ENCODE measurements at regions not wholly inside any gene's neighbourhood (a gene's known extent, or its start where the extent isn't known, plus 50 kb on each side); places are given as distances from the start of the nearest gene placed in this dataset.

GRCh38 chr3:145191543-145191942 is 969.4 kb downstream of the PLOD2 start:
- Histone ChIP-seq H3K36me3 (ENCODE audit: control insufficient read depth in 3 of 3, insufficient read depth in 3 of 3, low read length in 3 of 3) (no peaks in the 10 kb centered on the region), H3K9ac (ENCODE audit: low read depth in 1 of 3, low read length in 3 of 3) (no peak overlapping the region), H3K9me3 (ENCODE audit: control insufficient read depth in 3 of 3, low read length in 3 of 3) (no peaks in the 10 kb centered on the region), H3K27ac (ENCODE audit: low read depth, low read length) (no peak overlapping the region), H3K27me3 (ENCODE audit: control insufficient read depth in 3 of 3, insufficient read depth in 3 of 3, low read length in 3 of 3) (no peaks in the 10 kb centered on the region), H3K4me3 (ENCODE audit: low read length in 3 of 3) (no peak overlapping the region), H3K4me1 (ENCODE audit: control insufficient read depth in 3 of 3, insufficient read depth in 3 of 3, low read length in 3 of 3) (no peaks in the 10 kb centered on the region)

GRCh38 chr3:145197051-145197820 is 963.7 kb downstream of the PLOD2 start:
- Histone ChIP-seq H3K9me3 (ENCODE audit: control insufficient read depth in 3 of 3, low read length in 3 of 3) (no peaks in the 10 kb centered on the region), H3K27me3 (ENCODE audit: control insufficient read depth in 3 of 3, insufficient read depth in 3 of 3, low read length in 3 of 3) (no peaks in the 10 kb centered on the region), H3K9ac (ENCODE audit: low read depth in 1 of 3, low read length in 3 of 3) (no peak overlapping the region), H3K27ac (ENCODE audit: low read depth, low read length) (no peak overlapping the region), H3K4me3 (ENCODE audit: low read length in 3 of 3) (no peak overlapping the region), H3K36me3 (ENCODE audit: control insufficient read depth in 3 of 3, insufficient read depth in 3 of 3, low read length in 3 of 3) (no peaks in the 10 kb centered on the region), H3K4me1 (ENCODE audit: control insufficient read depth in 3 of 3, insufficient read depth in 3 of 3, low read length in 3 of 3) (no peaks in the 10 kb centered on the region)

GRCh38 chr3:145197821-145198220 is 963.2 kb downstream of the PLOD2 start:
- no peaks in the 10 kb centered on the region for H3K36me3 ChIP-seq (ENCODE audit: control insufficient read depth in 3 of 3, insufficient read depth in 3 of 3, low read length in 3 of 3)
- H3K4me1 ChIP-seq (ENCODE audit: control insufficient read depth in 3 of 3, insufficient read depth in 3 of 3, low read length in 3 of 3), result no peaks in the 10 kb centered on the region
- no peak overlapping the region for H3K9ac ChIP-seq (ENCODE audit: low read depth in 1 of 3, low read length in 3 of 3)
- H3K27me3 ChIP-seq (ENCODE audit: control insufficient read depth in 3 of 3, insufficient read depth in 3 of 3, low read length in 3 of 3), result no peaks in the 10 kb centered on the region
- H3K4me3 ChIP-seq (ENCODE audit: low read length in 3 of 3), result no peak overlapping the region
- no peak overlapping the region for H3K27ac ChIP-seq (ENCODE audit: low read depth, low read length)
- H3K9me3 ChIP-seq (ENCODE audit: control insufficient read depth in 3 of 3, low read length in 3 of 3), result no peaks in the 10 kb centered on the region

- H3K27me3 ChIP-seq (ENCODE audit: control insufficient read depth in 3 of 3, insufficient read depth in 3 of 3, low read length in 3 of 3), result no peaks in the 10 kb centered on the region
- H3K9ac ChIP-seq (ENCODE audit: low read depth in 1 of 3, low read length in 3 of 3), result no peak overlapping the region
- no peaks in the 10 kb centered on the region for H3K36me3 ChIP-seq (ENCODE audit: control insufficient read depth in 3 of 3, insufficient read depth in 3 of 3, low read length in 3 of 3)
- no peaks in the 10 kb centered on the region for H3K4me1 ChIP-seq (ENCODE audit: control insufficient read depth in 3 of 3, insufficient read depth in 3 of 3, low read length in 3 of 3)
- H3K9me3 ChIP-seq (ENCODE audit: control insufficient read depth in 3 of 3, low read length in 3 of 3), result no peaks in the 10 kb centered on the region
- no peak overlapping the region for H3K27ac ChIP-seq (ENCODE audit: low read depth, low read length)
- no peak overlapping the region for H3K4me3 ChIP-seq (ENCODE audit: low read length in 3 of 3)
Measured at GRCh38 chr3:145209561-145209960, 951.4 kb downstream of the PLOD2 start.

- Histone ChIP-seq H3K9me3 (ENCODE audit: control insufficient read depth in 3 of 3, low read length in 3 of 3) (no peaks in the 10 kb centered on the region), H3K4me1 (ENCODE audit: control insufficient read depth in 3 of 3, insufficient read depth in 3 of 3, low read length in 3 of 3) (no peaks in the 10 kb centered on the region), H3K9ac (ENCODE audit: low read depth in 1 of 3, low read length in 3 of 3) (no peak overlapping the region), H3K27ac (ENCODE audit: low read depth, low read length) (no peak overlapping the region), H3K4me3 (ENCODE audit: low read length in 3 of 3) (no peak overlapping the region), H3K27me3 (ENCODE audit: control insufficient read depth in 3 of 3, insufficient read depth in 3 of 3, low read length in 3 of 3) (no peaks in the 10 kb centered on the region), H3K36me3 (ENCODE audit: control insufficient read depth in 3 of 3, insufficient read depth in 3 of 3, low read length in 3 of 3) (no peaks in the 10 kb centered on the region)
Measured at GRCh38 chr3:145219355-145220235, 941.4 kb downstream of the PLOD2 start.

GRCh38 chr3:145224886-145225285 is 936.1 kb downstream of the PLOD2 start:
- Histone ChIP-seq H3K4me3 (ENCODE audit: low read length in 3 of 3) (no peak overlapping the region), H3K36me3 (ENCODE audit: control insufficient read depth in 3 of 3, insufficient read depth in 3 of 3, low read length in 3 of 3) (no peaks in the 10 kb centered on the region), H3K4me1 (ENCODE audit: control insufficient read depth in 3 of 3, insufficient read depth in 3 of 3, low read length in 3 of 3) (no peaks in the 10 kb centered on the region), H3K9me3 (ENCODE audit: control insufficient read depth in 3 of 3, low read length in 3 of 3) (no peaks in the 10 kb centered on the region), H3K9ac (ENCODE audit: low read depth in 1 of 3, low read length in 3 of 3) (no peak overlapping the region), H3K27ac (ENCODE audit: low read depth, low read length) (no peak overlapping the region), H3K27me3 (ENCODE audit: control insufficient read depth in 3 of 3, insufficient read depth in 3 of 3, low read length in 3 of 3) (no peaks in the 10 kb centered on the region)

- H3K9ac ChIP-seq (ENCODE audit: low read depth in 1 of 3, low read length in 3 of 3), result no peak overlapping the region
- no peaks in the 10 kb centered on the region for H3K27me3 ChIP-seq (ENCODE audit: control insufficient read depth in 3 of 3, insufficient read depth in 3 of 3, low read length in 3 of 3)
- no peak overlapping the region for H3K4me3 ChIP-seq (ENCODE audit: low read length in 3 of 3)
- no peak overlapping the region for H3K27ac ChIP-seq (ENCODE audit: low read depth, low read length)
- H3K4me1 ChIP-seq (ENCODE audit: control insufficient read depth in 3 of 3, insufficient read depth in 3 of 3, low read length in 3 of 3), result no peaks in the 10 kb centered on the region
- H3K9me3 ChIP-seq (ENCODE audit: control insufficient read depth in 3 of 3, low read length in 3 of 3), result no peaks in the 10 kb centered on the region
- no peaks in the 10 kb centered on the region for H3K36me3 ChIP-seq (ENCODE audit: control insufficient read depth in 3 of 3, insufficient read depth in 3 of 3, low read length in 3 of 3)
Measured at GRCh38 chr3:145243875-145244274, 917.1 kb downstream of the PLOD2 start.

GRCh38 chr3:145244327-145244726 is 916.7 kb downstream of the PLOD2 start:
- no peak overlapping the region for H3K4me3 ChIP-seq (ENCODE audit: low read length in 3 of 3)
- H3K27me3 ChIP-seq (ENCODE audit: control insufficient read depth in 3 of 3, insufficient read depth in 3 of 3, low read length in 3 of 3), result no peaks in the 10 kb centered on the region
- H3K9me3 ChIP-seq (ENCODE audit: control insufficient read depth in 3 of 3, low read length in 3 of 3), result peaks cover 0 to 2% (median 0%) of the 10 kb centered on the region in 3 donors
- no peaks in the 10 kb centered on the region for H3K36me3 ChIP-seq (ENCODE audit: control insufficient read depth in 3 of 3, insufficient read depth in 3 of 3, low read length in 3 of 3)
- no peaks in the 10 kb centered on the region for H3K4me1 ChIP-seq (ENCODE audit: control insufficient read depth in 3 of 3, insufficient read depth in 3 of 3, low read length in 3 of 3)
- H3K9ac ChIP-seq (ENCODE audit: low read depth in 1 of 3, low read length in 3 of 3), result no peak overlapping the region
- H3K27ac ChIP-seq (ENCODE audit: low read depth, low read length), result no peak overlapping the region

- Histone ChIP-seq H3K36me3 (ENCODE audit: control insufficient read depth in 3 of 3, insufficient read depth in 3 of 3, low read length in 3 of 3) (no peaks in the 10 kb centered on the region), H3K9ac (ENCODE audit: low read depth in 1 of 3, low read length in 3 of 3) (no peak overlapping the region), H3K4me1 (ENCODE audit: control insufficient read depth in 3 of 3, insufficient read depth in 3 of 3, low read length in 3 of 3) (no peaks in the 10 kb centered on the region), H3K4me3 (ENCODE audit: low read length in 3 of 3) (no peak overlapping the region), H3K9me3 (ENCODE audit: control insufficient read depth in 3 of 3, low read length in 3 of 3) (peaks cover 0 to 6% (median 4%) of the 10 kb centered on the region in 3 donors), H3K27me3 (ENCODE audit: control insufficient read depth in 3 of 3, insufficient read depth in 3 of 3, low read length in 3 of 3) (no peaks in the 10 kb centered on the region), H3K27ac (ENCODE audit: low read depth, low read length) (no peak overlapping the region)
Measured at GRCh38 chr3:145246291-145246690, 914.7 kb downstream of the PLOD2 start.

- H3K4me3 ChIP-seq (ENCODE audit: low read length in 3 of 3), result no peak overlapping the region
- H3K9me3 ChIP-seq (ENCODE audit: control insufficient read depth in 3 of 3, low read length in 3 of 3), result peaks cover 0 to 6% (median 4%) of the 10 kb centered on the region in 3 donors
- H3K9ac ChIP-seq (ENCODE audit: low read depth in 1 of 3, low read length in 3 of 3), result no peak overlapping the region
- no peaks in the 10 kb centered on the region for H3K27me3 ChIP-seq (ENCODE audit: control insufficient read depth in 3 of 3, insufficient read depth in 3 of 3, low read length in 3 of 3)
- no peaks in the 10 kb centered on the region for H3K36me3 ChIP-seq (ENCODE audit: control insufficient read depth in 3 of 3, insufficient read depth in 3 of 3, low read length in 3 of 3)
- no peak overlapping the region for H3K27ac ChIP-seq (ENCODE audit: low read depth, low read length)
- H3K4me1 ChIP-seq (ENCODE audit: control insufficient read depth in 3 of 3, insufficient read depth in 3 of 3, low read length in 3 of 3), result no peaks in the 10 kb centered on the region
Measured at GRCh38 chr3:145248928-145249327, 912.1 kb downstream of the PLOD2 start.
